Gastrocnemius medialis (tissue), 4 donors: ENCODE measurements at regions not wholly inside any gene's neighbourhood (a gene's known extent, or its start where the extent isn't known, plus 50 kb on each side); places are given as distances from the start of the nearest gene placed in this dataset.

Experiments used
- ATAC-seq, 2 donors: fragments of 150-250 bp; one replicate each; pipeline ENCODE4 v1.9.1; 2016
- DNase-seq, 2 donors: peaks; one replicate each; pipeline ENCODE4 v3.0.0-alpha.2; 2019
- H3K27ac ChIP-seq, 4 donors: fragments of 200-600 bp; sonication (generic); 1 replicate in 1 of 4; 2 replicates in 3 of 4; pipeline ENCODE4 v1.5.1; 2016 to 2018; ENCODE audit warnings: mild to moderate bottlenecking in 2 of 4, moderate library complexity in 1 of 4
- H3K27me3 ChIP-seq, 3 donors: fragments of 200-600 bp; sonication (generic) in 2 of 3; 1 replicate in 1 of 3; 2 replicates in 2 of 3; pipeline versions ENCODE4 v1.5.1 to v1.6.0; 2016 to 2019; ENCODE audit warnings: mild to moderate bottlenecking in 1 of 3, moderate library complexity in 1 of 3
- H3K36me3 ChIP-seq, 2 donors: fragments of 200-600 bp; sonication (generic) in 1 of 2; one replicate each; pipeline ENCODE4 v1.5.1; 2017 to 2018
- H3K4me1 ChIP-seq, 2 donors: fragments of 200-600 bp; sonication (generic) in 1 of 2; one replicate each; pipeline ENCODE4 v1.5.1; 2016 to 2017; ENCODE audit warnings: mild to moderate bottlenecking in 2 of 2
- H3K4me3 ChIP-seq, 4 donors: fragments of 200-600 bp; sonication (generic) in 3 of 4; 1 replicate in 1 of 4; 2 replicates in 3 of 4; pipeline ENCODE4 v1.5.1; 2016 to 2019; ENCODE audit warnings: mild to moderate bottlenecking in 2 of 4
- H3K9me3 ChIP-seq, 3 donors: fragments of 200-600 bp; sonication (generic) in 2 of 3; 1 replicate in 1 of 3; 2 replicates in 2 of 3; pipeline ENCODE4 v1.5.1; 2016 to 2019
- POLR2A ChIP-seq, 2 donors: fragments of 450-650 bp; IDR thresholded peaks; one replicate each; pipeline ENCODE4 v1.6.1; 2017; ENCODE audit warnings: antibody characterized with exemption in 2 of 2, mild to moderate bottlenecking in 2 of 2, moderate library complexity in 2 of 2
- in situ Hi-C, 4 donors: fragments of 200-750 bp; cut with MboI; loops; one replicate each; pipeline versions ENCODE4 v1.15.0 to v1.8.0; 2017; ENCODE audit warnings: low sequenced_read_pairs in 4 of 4
- intact Hi-C: fragments of 100-400 bp; cut with DNase I; formaldehyde crosslinking; loops from one replicate; pipeline ENCODE4 v1.15.1; 2023; ENCODE audit warnings: low total_unique reads
- TF ChIP-seq, protein P1 (sequence below), 5 experiments: fragments of 450-650 bp in 3 of 5; fragments of 200-600 bp in 2 of 5; sonication (generic) in 2 of 5; IDR thresholded peaks in 4 of 5; conservative IDR thresholded peaks in 1 of 5; 1 replicate in 4 of 5; 2 replicates in 1 of 5; pipeline ENCODE4 v1.5.1; 2016 to 2019; ENCODE audit warnings: antibody characterized with exemption in 5 of 5, mild to moderate bottlenecking in 3 of 5, moderate library complexity in 3 of 5

DNA sequence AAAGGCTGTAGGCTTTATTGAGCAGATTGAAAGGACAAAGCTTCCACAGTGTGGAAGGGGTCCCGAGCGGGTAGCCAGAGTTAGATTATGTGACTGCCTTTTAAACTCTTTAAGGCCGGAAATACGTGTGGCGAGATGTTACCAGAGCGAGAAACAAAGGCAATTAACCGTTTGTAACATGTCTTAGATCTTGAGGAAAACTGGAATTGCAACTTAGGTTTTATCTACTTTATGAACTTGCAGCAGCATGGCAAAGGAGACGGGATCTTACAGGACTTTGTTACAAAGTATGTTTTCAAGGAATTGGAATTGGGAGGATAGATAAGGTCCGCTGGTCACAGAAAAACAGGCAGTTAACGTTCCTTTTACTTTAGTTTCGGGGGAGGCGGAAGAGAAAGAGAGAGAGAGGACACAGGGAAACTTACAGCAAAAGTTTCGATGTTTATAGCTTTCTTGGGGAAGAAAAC, 594.7 kb upstream of the ADGRB3 start:
- Histone ChIP-seq H3K4me3 (no peak overlapping the region), H3K4me1 (no peaks in the 10 kb centered on the region), H3K27me3 (no peaks in the 10 kb centered on the region), H3K36me3 (no peaks in the 10 kb centered on the region), H3K27ac (no peak overlapping the region), H3K9me3 (no peaks in the 10 kb centered on the region)
- intact Hi-C loops (no loop called here), in situ Hi-C loops (no loop called here)
- TF ChIP-seq, protein P1, sequence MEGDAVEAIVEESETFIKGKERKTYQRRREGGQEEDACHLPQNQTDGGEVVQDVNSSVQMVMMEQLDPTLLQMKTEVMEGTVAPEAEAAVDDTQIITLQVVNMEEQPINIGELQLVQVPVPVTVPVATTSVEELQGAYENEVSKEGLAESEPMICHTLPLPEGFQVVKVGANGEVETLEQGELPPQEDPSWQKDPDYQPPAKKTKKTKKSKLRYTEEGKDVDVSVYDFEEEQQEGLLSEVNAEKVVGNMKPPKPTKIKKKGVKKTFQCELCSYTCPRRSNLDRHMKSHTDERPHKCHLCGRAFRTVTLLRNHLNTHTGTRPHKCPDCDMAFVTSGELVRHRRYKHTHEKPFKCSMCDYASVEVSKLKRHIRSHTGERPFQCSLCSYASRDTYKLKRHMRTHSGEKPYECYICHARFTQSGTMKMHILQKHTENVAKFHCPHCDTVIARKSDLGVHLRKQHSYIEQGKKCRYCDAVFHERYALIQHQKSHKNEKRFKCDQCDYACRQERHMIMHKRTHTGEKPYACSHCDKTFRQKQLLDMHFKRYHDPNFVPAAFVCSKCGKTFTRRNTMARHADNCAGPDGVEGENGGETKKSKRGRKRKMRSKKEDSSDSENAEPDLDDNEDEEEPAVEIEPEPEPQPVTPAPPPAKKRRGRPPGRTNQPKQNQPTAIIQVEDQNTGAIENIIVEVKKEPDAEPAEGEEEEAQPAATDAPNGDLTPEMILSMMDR (IDR thresholded peaks at IDR 0.05 in 4 of 5, conservative IDR thresholded peaks at IDR 0.05 in 1 of 5) = no peak
- TF ChIP-seq POLR2A (IDR thresholded peaks at IDR 0.05) = no peak
- ATAC-seq = no peak
- no peak for DNase-seq

GRCh38 chr6:68039641-68040311, 595.3 kb upstream of the ADGRB3 start:
- ATAC-seq (no peak), DNase-seq (no peak)
- Histone ChIP-seq H3K36me3 (no peaks in the 10 kb centered on the region), H3K9me3 (no peaks in the 10 kb centered on the region), H3K27me3 (no peaks in the 10 kb centered on the region), H3K4me3 (no peak overlapping the region), H3K4me1 (no peaks in the 10 kb centered on the region), H3K27ac (no peak overlapping the region)
- intact Hi-C loops = no loop called here
- TF ChIP-seq, protein P1 (IDR thresholded peaks at IDR 0.05 in 4 of 5, conservative IDR thresholded peaks at IDR 0.05 in 1 of 5) = no peak
- TF ChIP-seq POLR2A (IDR thresholded peaks at IDR 0.05) = no peak
- in situ Hi-C loops = no loop called here

GRCh38 chr6:68038815-68039408, 596.2 kb upstream of the ADGRB3 start:
- Histone ChIP-seq H3K27ac (no peak overlapping the region), H3K27me3 (no peaks in the 10 kb centered on the region), H3K4me1 (no peaks in the 10 kb centered on the region), H3K4me3 (no peak overlapping the region), H3K36me3 (no peaks in the 10 kb centered on the region), H3K9me3 (no peaks in the 10 kb centered on the region)
- no peak for DNase-seq
- TF ChIP-seq, protein P1 (IDR thresholded peaks at IDR 0.05 in 4 of 5, conservative IDR thresholded peaks at IDR 0.05 in 1 of 5) = no peak
- no peak for TF ChIP-seq POLR2A (IDR thresholded peaks at IDR 0.05)
- in situ Hi-C loops (no loop called here), intact Hi-C loops (no loop called here)
- no peak for ATAC-seq

DNA sequence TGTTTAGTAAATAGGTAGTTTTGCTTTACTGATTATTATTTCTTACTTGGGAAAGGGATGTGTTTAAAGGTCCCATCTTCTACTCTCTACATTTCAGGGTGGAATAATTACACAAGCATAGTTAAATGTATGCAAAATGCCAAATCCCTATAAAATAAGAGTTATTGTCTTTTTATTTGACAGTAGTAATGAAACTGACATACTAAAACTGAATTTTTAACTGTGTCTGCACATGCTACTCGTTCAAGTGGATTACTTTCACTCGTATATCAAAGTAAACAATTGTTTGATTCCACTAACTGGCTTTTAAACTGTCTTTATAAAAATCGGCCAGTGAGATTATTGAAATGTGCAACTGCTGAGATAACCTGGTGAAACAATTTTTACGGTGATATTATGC, 602.9 kb upstream of the ADGRB3 start:
- no peaks in the 10 kb centered on the region for H3K36me3 ChIP-seq
- in situ Hi-C loops = no loop called here
- H3K9me3 ChIP-seq = no peaks in the 10 kb centered on the region
- no peaks in the 10 kb centered on the region for H3K4me1 ChIP-seq
- ATAC-seq (no peak), DNase-seq (no peak)
- intact Hi-C loops = no loop called here
- no peak for TF ChIP-seq POLR2A (IDR thresholded peaks at IDR 0.05)
- TF ChIP-seq, protein P1 (IDR thresholded peaks at IDR 0.05 in 4 of 5, conservative IDR thresholded peaks at IDR 0.05 in 1 of 5) = no peak
- H3K27me3 ChIP-seq = no peaks in the 10 kb centered on the region
- no peak overlapping the region for H3K27ac ChIP-seq
- no peak overlapping the region for H3K4me3 ChIP-seq
